ENCODE measurements at regions not wholly inside any gene's neighbourhood (a gene's known extent, or its start where the extent isn't known, plus 50 kb on each side); places are given as distances from the start of the nearest gene placed in this dataset.

DNA sequence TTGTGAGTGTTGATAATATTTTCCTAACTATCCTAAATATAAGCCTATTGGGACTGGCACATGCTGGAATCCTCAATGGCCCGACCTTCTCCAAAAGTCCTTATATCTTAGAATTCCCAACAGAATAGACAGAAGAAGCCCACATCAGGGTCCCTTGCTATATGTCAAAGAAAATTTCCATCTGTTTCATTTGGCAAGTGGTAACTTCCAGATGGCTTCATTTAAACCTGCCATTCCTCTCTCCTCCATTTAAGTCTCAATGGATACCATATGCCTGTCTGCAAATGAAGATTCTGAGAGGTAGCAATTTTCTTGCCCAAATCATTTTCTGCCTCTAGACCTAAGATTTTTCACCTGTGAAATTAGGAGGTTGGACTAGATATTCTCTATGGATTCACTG lies 73.1 kb upstream of the KCNA4 start:
- DNase-seq, result no peak

DNA sequence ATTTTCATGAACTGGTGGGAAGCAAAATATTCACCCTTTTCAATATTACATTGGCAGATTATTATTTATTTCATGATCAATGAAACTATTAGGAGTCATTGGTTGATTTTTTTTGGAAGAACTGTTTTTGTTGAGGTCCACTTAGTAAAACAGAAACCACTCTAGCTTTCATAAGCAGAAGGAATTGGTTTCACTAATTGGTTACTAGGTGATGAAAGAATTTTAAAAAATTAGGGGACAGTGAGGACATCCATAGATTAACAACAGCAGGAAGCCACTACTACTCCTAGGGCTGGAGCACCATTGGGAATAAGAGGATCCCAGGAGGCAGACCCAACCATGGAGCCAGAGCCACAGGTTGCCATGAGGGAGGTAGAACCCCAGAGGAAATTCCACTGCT lies 74.4 kb upstream of the KCNA4 start:
- no peak for DNase-seq

DNA sequence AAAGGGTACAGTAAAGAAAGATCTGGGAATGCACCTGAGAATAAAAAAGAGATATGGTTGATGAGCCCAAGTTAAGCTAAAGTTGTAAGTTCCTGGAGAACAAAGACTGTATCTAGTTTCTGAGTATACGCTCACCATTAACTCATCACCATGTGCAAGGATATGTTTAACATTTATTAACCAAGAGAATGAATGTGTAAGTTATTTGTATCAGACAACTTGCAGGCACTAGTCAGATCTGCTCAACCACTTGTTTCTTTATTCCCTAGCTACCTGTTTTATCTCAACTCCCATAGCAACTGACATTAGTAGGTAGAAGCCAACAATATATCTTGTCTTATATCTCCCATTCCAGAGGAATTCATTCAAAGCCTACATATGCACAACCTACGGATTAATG lies 74.9 kb upstream of the KCNA4 start:
- no peak for DNase-seq

DNA sequence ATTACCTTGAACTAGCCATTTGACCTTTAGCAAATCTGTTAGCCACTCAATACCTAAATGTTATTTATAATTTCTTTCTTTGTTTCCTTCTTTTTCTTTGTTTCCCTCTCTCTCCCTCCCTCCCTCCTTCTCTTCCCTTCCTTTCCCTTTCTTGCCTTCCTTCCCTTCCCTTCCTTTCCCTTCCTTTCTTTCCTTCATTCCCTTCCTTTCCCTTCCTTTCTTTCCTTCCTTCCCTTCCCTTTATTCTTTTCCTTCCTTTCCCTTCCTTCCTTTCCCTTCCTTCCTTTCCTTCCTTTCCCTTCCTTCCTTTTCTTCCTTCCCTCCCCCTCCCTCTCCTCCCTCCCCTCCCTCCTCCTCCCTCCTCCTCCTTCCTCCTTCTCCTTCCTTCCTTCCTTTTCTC lies 75.7 kb upstream of the KCNA4 start:
- no peak for DNase-seq

DNA sequence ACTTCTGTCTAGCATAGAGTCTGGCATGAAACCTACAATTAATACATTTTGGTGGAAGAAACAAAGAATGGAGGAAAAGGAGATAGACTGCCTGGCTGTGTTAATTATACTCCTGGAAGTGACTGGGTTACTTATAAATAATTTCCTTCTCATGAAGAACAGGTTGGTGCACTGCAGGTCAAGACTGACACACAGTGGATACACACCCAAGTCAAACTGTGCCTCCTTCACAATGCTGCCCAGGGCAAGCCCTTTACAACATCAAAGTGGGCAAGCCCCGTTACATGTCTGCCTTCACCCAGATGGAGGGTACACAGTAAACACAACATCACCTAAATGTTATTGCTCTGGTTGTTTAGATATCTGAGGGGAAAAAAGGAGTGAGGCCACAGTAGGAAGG lies 83.7 kb upstream of the KCNA4 start:
- DNase-seq, result no peak

DNA sequence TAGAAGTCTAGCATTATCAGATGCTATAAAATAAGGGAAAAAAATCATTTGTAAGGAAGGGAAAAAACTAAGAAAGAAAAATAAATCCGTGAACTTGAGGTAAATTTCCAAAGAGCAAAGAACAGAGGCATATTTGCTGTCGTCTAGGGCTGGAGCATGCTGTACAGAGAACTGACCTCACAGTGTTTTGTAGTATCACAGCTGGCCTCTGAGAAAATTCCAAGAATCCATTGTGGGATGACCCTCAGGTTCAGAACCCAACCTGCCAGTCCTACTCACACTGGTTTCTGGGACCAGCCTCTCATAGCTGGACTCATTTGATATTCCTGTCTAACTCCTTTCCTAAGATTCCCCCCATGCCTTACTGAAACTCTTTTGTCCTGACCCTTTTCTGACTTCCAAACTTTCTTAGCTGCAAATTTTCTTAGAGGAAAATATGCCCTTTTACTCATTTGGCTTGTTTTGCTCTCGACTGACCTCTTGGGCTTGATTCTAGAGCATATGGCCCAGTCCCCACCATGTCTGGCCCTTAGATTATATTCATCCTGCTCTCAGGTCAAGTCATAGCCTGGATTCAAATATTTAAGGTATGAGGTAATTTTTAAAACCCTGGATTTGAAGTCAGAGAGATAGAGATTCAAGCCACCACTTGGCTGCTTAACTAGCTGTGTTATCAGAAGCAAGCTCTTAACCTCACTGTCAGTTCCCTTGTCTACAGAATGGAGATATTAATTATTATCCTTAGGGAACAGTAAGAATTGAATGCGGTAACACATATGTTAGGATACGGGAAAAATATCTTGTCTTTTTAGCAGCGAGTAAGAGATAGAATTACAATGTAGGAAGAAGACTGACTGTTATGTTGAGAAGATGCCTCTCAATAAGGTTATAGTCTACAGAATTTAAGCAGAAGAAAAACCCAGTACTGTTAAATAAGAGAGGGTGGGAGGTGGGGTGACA lies 89.7 kb upstream of the KCNA4 start:
- no peak for DNase-seq

DNA sequence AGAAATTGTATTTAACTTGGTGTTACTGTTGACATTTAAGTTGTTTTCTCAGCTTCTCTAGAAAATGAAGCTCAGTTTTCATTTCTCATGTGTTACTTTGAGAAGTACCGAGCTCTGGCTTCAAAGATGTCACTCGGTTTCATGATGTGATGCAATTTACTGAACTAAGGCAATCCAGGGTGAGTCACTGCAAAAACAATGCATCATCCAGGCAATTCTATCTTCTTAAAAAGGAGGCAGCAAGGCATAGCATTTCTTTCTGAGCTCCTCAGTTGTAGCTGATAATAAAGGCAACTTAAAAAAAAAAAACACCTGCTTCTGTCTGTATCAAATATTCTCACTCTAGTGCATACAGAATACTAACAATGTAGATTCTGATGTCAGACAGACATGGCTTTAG lies 91.1 kb upstream of the KCNA4 start:
- DNase-seq, result no peak

DNA sequence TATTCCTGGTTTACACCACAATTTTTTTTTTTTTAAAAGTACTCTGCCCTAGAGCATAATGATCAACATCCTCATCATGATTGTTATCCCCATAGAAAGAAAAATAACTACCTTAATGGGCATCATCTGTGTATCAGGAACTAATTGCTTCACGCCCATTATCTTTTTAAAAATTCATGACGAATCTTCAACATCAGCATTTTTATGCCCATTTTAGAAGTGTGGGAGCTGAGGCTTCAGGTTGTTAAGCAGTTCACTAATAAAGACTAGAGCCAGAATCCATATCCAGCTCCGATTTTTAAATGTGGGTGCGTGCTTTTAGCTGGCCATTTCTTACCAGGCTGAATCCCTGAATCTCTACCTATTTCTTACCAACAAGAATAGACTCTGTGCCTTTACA lies 92.9 kb upstream of the KCNA4 start:
- DNase-seq, result no peak

DNA sequence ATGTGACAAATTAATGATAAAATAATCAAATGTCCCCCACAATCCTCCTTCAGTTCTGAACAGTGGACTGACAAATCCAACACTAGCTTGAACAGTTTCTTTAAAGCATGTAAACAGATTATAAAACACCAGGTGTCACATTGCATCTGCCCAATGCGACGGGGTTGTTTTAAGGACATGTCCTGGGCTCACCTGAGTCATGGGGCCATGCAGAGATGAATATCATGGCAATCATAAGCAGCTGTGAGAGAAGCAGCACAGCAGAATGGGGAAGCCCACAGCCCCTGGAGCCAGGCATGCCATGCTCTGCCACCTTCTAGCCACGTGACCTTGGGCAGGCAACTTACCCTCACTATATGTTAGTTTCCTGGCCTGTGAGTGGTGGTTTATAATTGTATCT lies 93.9 kb upstream of the KCNA4 start:
- DNase-seq, result no peak

DNA sequence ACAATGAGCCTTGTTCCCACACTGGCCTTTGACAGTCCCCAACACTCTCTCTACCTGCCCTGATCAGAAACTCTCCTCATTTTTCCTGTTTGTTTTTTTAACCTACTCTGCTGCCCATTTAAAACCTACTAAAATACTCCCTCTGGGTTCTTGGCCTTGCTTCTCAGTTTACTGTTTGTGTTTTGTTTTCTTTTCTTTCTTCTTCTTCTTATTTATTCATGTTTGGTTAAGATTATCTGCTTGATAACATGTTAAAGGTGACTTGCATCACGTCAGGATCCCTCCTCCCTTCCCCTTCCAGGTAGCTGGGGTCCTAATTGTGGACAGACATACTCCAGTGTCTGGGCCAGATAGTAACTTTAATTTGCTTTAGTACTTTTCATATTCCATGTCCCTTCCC lies 95.0 kb upstream of the KCNA4 start:
- DNase-seq, result no peak

DNA sequence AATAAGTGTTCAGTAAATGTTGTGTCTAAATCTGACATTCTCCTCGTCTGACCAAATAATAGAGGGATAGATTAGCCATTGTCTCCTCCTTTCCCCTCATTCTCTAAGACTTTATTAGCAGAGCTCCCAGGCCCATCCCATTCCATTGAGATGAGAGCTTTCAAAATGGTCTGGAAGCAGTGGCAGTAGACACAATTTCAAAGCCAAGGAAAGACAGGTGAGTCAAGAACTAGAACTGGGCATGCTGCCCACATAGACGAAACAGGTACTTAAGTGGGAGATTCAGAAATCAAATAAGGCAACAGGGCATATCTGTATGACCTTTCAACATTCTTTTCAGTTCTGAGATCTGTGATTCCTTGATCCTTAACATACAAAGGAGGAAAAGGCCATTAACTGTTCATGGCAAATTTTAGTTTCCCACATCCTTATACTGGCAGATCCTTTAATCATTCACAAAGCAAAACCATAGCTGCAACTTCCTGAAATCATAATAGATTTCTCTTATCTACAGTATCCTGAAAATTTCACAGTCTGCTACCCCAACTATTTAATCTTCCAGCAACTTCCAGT lies 96.6 kb upstream of the KCNA4 start:
- no peak for DNase-seq

DNA sequence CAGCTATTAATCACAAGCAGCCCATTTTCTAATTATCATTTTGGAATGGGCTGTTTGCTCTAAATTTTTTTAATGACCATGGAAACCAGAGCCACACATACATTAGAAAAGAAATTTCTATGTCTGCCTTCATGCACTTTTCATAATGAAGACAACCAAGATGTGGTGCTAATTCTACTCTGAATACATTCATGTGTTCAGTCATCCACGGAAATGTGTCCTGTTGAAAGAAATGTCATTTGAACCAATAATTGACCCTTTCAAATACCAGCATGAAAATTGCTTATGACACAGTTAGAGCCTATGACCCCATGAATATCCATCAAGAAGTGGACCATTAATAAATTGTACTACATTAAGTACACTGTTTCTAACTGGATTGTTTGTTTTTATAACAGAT lies 99.7 kb upstream of the KCNA4 start:
- no peak for DNase-seq

DNA sequence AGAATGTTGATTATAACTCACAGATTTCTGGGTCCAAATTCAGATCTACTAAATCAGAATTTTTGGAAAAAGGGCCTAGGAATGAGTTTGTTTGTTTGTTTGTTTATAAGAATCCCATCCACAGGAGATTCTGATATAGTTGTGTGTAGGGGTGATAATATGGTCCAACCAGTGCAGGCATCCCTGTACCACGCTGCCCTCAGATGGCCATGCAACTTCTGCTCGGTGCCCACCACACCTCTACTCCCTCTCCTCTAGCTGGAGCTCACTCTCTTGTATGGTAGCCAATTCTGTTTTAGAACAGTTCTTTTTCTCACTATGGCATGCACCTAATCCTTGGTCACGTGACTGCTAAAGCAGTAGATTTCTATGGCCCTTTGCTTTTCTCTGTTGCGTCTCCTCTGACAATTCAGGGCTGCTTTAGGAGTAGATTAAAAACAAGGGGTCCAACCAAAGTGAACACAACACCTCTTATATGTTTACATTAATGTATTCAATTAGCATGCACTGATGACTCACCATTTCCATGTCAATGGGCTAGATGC lies 103.3 kb upstream of the KCNA4 start:
- DNase-seq, result no peak

DNA sequence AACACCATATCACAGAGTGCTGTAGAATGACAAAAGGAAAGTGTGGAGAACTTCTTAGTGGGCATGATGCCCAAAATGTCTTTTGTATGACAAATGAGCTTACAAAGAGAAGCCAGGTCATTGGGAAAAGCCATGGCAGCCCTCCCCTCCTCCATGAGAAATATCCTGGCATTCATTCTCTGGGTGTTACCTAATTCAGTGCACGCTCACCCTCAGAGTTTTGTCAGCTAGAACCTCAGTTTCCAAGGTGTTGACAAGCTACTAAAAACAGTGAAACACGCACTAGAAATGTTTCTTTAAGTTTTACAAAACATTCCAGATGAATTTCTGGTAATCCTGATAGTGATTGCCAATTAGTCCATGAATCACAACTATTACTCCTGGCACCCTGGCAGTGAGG lies 105.4 kb upstream of the FSHB start:
- no peak for DNase-seq

DNA sequence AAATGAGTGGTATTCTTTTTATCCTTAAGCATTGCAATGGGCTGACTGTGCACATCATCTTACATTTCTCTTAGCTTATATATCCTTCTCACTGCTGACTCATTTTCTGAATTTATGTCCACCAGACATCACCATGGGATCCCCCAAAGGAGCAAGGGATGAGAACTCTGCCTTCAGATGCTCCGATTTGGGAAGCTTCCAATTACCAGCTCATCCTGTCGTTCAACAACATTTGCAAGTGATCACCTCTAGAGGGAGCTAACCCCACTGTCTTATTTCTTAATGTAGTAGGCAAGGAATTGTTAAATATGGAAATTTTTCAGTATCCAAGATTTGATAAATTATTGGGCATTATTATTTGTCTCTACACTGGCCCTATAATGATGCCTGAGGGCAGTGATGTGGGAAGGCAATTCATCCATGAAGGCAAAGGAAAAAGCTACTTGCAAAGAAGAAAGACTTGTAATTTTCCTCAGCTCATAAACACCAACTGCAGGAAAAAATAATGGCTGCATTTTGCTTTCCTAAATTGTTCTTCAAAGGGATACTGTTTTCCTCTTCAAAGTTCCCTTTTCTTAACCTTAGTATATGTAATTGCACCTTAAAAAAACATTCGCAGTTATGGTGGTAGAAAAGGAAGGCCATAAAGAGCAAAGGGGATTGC lies 102.4 kb upstream of the FSHB start:
- peak; percentile 4 to 23 for DNase-seq

DNA sequence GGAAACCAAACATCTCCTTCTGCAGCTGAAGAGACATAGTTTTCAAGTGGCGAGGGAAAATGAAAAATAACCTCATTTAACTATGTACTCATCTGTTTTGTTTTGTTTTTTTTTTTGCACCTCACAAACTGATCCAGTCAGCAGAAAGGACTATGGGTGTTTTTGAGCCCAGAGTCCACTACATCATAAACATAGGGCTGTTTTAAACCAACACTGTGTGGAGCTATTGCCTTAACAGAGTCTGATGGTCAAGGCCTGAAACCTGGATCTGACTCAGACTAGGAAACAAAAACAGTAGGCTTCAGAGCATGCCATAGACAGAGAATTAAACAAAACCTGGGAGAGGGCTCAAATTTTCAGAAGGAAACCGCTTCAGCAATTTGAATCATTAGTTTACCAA lies 99.3 kb upstream of the FSHB start:
- DNase-seq, result no peak

DNA sequence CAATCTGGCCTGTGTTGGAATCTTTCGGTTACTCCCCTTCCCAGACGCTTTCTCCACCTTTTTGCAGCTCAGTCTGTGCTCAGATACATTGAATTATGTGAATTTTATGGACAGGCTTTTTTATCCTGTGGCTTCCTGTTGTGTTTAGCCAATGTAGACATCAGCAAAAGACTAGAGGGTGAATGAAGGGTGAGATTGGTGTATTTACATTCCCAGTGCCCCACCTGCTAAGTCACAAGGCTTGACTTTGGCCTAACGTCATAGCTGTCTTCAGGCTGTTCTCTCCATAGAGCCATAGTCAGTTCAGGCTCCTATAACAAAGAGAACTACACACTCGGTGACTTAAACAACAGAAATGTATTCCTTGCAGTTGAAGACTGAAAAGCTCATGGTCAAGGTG lies 97.5 kb upstream of the FSHB start:
- no peak for DNase-seq

DNA sequence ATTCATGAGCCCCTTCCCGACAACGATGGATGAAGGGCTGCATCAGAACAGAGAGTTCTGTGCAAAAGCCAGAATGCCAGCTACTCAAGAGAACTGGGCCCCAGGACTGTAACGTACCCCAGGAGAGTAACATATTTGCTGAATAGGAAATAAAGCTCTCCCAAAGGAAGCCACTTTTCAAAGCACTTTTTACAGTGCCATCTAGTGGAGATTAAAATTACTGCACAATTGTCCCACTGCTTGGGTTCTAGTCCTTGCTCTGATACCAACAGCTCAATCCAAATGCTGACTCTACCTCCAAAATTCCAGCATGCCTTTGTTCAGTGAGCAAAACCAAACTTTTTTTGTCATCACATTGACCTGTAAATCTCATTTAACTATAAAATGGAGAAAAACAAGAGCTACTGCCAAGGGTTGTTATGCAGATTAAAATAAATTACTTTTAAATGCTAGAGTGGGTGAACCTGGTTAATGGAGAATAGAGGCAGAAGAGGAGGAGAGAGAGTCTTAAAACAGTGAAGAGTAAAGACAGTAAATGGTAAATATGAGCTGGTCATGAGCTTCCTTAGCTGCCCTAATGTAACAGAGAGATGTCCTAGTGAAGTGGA lies 87.6 kb upstream of the FSHB start:
- DNase-seq, result peak; percentile 15 to 42

DNA sequence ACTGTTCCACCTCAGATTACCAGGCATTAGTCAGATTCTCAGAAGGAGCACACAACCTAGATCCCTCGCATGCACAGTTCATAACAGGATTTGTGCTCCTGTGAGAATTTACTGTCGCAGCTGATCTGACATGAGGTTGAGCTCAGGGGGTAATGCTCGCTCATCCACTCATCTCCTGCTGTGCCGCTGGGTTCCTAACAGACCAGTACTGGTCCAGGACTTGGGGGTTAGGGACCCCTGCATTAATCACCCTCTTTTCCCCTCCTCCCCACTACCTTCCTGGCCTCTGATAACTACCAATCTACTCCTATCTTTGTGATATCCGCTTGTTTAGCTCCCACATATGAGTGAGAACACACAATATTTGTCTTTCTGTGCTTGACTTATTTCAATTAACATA lies 83.5 kb upstream of the FSHB start:
- DNase-seq, result no peak

DNA sequence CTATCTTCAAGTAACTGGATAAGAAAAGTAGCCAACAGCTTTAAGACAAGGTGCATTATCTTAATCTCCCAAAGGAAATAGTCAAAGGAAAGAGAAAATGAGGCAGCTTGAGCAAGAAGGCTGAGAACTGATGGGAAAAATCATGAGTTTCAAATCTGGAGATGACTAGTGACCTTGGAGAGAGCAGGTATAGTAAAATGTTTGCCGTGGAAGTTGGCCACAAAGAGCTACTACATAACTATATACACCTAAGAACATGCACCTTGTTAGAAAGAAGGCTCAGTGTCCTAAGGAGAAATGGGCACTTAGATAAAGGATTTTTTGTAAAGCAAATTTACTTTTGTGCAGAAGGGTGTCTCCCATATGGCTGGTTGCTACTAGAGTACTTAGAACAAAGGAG lies 80.8 kb upstream of the FSHB start:
- no peak for DNase-seq

DNA sequence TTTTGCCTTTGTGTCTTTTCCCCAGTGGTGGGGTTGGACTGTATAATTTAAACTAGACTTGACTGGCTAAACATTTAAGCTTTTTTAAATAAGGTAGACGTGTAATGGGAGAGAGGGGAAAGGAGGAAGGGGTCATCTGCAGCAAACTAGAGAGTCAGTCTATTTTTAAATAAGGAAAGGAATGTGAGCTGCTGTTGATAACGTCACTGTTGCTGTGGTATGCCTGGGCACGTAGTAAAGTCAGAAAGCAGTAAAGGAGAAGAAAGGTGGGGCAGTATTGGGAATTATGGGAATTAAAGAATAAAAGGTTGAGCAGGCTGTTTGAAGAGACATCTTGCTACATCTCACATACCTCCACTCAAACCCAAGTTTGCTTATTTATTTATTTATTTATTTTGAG lies 80.4 kb upstream of the FSHB start:
- no peak for DNase-seq

DNA sequence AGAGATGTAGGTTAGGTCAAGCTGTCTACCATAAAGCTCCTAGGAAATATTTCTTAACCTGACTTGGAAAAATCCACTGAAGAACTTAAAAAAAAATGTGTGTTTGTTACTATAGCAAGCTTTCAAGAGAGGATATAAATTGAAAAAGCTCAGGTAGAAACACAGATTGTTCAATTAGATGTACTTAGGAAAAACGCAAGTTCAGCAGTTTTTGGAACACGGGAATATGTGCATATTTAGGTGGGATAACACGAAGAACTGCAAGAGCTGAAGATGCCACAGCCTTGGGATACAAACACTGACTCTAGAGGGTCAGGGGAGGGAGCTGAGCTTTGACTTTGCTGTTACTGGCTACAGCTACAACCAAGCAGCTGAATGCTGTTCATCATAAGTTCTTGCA lies 77.8 kb upstream of the FSHB start:
- DNase-seq, result no peak

DNA sequence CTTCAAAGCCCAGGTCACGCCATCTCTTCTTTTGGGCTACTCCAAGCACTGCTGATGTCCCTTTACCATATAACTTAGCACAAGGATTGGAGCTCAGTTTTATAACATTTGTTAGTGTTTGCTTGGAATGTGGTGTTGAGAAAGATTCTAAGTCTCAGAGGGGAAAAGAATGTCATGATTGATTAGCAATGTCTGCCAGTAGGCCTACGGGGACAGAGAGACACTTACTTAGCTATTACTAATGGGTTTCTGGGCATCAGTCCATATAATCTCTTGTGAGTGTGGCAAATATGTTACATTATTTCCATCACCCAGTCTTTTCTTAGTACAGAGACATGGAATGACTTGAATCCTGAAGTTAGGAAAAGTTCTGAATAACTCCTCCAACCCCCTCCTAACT lies 75.4 kb upstream of the FSHB start:
- DNase-seq, result no peak

DNA sequence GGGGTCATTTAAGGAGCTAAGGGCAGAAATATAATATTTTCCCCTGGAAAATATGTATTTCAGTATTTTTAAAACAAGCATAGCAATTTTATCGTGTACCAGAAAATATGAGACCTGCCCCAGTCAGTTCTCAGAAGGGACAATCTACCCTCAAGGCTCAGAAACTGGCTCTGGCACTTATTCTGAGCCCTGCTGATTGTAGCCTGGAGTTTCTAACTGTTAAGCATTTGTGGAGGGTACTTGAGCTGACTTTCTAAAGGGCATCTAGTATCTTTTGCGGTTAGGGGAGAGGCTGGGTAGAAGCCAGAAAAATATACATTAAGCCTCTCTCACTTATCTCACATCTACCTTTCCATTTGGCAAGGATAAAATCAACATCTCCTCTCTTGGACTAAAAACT lies 71.3 kb upstream of the FSHB start:
- DNase-seq, result no peak

Measured in NCI-H2081 (cell line).